GM18867 (cell line): ENCODE measurements at regions not wholly inside any gene's neighbourhood (a gene's known extent, or its start where the extent isn't known, plus 50 kb on each side); places are given as distances from the start of the nearest gene placed in this dataset.

Experiments used
- ATAC-seq: cut with Tn5 transposase; IDR thresholded peaks from one replicate; pipeline ENCODE4 v1.9.1; 2021; ENCODE audit warnings: mild to moderate bottlenecking, moderate library complexity; ENCODE audit not compliant: unreplicated experiment

DNA sequence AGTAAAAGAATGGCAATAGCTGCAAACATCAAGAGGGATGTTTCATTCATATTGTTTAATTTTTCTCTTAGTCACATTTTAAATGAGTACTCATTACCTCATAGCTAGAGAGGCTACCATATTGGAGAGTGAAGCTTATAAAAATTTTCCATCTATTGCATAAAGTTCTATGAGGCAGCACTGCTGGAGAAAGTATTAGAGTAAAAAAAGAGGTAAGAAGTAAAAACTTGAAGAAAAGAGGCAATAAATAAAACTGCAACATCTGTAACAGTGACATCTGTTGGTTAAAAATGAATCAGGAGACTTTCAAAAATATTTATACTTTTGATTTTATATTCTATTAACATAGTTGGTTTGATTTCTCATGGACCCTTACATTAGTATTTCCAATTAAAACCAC lies 284.5 kb upstream of the SEMA3D start:
- no peak for ATAC-seq

DNA sequence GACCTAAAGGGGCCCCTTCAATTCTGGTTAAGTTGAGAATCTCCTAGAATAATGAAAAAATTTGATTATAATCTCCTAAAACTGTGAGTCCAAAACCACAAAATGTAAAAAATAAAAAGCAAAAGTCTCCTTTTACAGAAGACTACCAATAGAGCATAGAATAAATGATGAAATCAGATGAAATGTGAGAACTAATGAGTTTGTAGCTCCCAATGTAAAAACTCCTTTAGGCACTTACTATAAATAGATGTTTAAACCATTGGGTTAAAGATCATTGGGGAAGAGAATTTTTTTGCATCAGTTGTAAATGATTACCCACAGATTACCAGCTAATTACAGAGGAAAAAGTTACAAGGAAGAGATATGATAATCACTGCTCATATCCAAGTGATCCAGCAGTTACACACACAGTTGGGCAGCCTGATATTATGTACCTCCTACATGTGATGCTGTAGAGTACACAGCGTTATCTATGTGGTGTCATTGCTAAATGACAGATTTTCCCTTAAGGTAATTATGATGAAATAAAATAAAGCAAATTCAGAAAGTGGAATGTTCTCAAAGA lies 282.7 kb upstream of the SEMA3D start:
- ATAC-seq = no peak

GRCh38 chr7:85464042-85464651 lies 277.3 kb upstream of the SEMA3D start:
- ATAC-seq = no peak

DNA sequence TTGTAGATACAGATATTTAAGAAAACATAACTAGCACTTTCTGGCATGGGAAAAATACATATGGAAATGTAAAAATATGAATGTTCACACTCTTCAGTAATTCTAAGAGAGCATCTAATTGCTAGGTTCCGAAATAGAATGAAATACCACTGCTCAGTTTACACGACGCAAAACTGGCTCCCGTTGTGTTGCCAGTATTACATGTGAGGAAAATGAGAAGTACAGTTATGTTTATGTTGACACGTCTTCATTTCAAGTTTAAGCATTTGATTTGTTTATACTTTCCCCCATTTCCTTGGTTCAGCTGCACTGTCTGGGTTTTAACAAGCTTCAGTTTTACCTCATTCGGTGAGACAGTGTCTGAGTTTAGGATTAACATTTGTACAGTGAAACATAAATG lies 275.8 kb upstream of the SEMA3D start:
- no peak for ATAC-seq

DNA sequence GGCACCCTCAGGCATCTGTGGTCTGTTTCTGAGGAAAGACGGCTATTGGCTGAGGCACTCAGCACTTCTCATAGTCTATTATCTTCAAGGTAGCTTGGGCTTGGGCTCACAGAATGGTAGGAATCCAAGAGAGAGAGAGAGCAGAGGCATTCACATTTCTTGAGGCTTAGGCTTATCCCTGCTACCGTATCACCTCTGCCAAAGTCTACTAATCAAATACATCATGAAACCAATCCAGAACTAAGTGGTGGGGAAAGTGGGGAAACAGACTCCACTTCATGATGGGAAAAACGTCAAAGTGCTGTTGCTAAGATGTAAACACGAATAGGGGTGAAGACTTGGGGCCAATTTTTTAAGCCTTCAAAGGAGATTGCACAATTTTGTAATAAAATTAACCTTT lies 271.1 kb upstream of the SEMA3D start:
- ATAC-seq = no peak

DNA sequence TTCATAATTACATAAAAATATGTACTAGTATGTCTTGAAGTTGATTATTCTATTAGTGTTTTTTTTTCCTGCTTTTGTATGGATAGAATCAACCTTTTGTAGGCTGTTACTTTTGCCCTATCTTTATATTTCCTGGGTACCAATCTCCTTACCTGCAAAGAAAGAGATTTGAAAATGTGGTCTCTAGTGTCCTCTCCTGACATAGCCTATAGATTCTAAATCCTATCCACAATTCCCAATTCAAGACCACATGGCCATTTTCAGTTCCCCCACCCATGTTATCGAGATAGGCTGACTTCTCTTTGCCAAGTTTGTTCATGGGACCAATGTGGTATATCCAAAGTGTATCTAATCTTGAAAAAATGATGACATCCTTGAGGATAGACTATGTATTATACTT lies 269.4 kb upstream of the SEMA3D start:
- ATAC-seq = no peak

DNA sequence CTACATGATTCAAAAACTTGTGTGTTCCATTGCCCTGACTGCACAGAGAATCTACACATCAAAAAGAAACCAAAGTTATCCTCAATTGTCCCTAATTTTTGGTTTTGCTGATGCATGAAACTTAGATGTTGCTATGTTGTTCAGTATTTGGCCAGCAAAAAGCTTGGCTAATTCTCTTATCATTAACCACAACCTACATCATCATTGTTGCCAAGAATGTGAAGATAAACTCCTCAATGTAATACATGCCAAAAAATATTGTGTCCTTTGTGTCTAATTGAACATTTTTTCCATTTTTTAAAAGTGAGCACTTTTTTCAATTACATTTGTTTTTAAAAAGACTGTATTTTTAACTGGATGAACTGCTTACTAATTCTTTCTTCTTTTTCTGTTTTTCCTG lies 268.0 kb upstream of the SEMA3D start:
- no peak for ATAC-seq

- no peak for ATAC-seq
Measured at GRCh38 chr7:85452674-85453073, 265.8 kb upstream of the SEMA3D start.

GRCh38 chr7:85449478-85449877 lies 262.6 kb upstream of the SEMA3D start:
- no peak for ATAC-seq

- no peak for ATAC-seq
Measured at GRCh38 chr7:85447004-85447403, 260.1 kb upstream of the SEMA3D start.

- ATAC-seq = no peak
Measured at GRCh38 chr7:85426487-85426960, 239.7 kb upstream of the SEMA3D start.

GRCh38 chr7:85424298-85424697 lies 237.4 kb upstream of the SEMA3D start:
- no peak for ATAC-seq

DNA sequence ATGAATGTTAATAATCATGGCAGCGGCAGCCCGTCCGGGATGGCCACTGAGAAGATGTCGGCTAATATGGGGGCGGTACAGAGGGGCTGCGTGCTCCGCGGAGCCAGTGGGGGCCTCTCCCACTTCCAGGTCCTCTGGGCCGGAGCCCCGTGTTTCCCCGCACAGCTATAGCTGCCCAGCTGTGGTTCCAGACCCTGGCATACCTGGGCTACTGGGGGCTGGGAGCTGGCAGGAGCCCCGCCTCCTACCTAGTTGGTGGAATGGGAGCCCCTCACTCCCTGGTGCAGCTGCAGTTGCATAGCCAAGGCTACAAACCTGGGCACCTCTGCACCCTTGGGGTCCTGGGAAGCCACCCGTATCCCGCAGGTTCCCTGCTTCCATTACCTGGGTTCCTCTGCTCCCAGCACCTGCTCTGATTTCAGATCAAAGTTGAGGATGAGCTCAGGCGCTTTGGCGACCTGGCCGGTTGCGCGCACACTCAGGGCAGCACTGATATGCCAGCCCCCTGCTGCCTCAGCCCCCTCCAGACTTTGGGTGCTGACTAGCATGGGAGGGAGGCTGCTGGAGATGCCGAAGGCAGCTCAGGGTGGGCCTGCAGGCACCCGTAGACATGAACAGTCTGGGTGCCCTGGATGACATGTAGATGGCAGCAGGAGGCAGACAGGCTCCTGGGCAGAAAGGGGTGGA lies 236.5 kb upstream of the SEMA3D start:
- ATAC-seq = no peak

DNA sequence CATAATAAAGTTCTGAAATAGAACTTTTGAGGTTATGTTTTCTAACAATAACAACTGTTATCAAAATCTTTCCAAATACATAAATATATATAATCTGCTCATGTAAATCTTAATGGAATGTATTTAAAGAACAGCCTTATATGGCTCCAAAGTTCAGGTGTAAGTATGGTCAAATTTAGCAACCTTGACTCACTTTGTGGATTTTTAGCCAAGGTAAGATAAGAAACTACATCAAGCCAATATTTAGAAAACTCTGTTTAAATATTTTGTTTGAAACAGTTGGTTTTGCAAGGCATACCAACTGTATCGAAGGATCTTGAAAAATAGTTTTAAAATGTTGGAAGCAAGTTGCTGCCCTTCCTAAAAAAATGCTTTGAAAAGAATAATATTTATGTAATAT lies 228.9 kb upstream of the SEMA3D start:
- no peak for ATAC-seq

DNA sequence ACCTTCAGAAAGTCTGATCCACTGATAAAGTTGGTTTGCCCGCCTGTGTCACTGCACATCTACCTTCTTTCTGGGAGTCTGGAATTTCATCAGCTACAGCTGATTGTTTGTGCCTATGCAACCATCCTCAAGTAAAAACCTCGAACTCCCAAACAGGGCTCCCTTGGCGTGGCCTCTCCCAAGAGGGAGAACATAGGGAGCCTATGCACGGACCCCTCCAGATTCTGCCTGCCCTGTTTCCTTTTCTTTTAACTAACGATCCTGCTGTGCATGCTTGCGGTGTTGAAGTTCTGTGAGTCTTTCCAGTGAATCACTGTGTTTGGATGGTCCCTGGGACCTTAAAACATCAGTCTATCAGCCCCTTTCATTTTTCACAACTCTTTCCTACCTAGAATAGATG lies 226.9 kb upstream of the SEMA3D start:
- ATAC-seq = no peak

DNA sequence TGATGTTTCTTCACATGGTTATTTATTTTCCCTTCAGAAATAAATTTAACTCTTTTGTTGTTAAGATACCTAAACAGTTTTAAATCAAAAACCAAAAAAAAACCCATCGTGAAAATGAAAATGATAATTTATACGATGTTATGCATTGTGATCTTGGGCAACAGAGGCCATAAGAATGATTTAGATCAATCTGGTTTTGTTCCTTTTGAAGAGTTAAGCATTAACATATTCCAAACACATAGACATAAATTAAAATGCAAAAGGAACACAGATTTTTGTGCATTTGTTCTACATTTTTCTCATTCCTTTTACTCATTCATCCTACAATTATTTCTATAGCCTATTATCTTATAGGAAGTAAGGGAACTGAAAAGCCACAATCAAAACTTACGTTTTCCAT lies 226.1 kb upstream of the SEMA3D start:
- ATAC-seq = no peak

- ATAC-seq = no peak
Measured at GRCh38 chr7:85407391-85407790, 220.5 kb upstream of the SEMA3D start.

- no peak for ATAC-seq
Measured at GRCh38 chr7:85405016-85405902, 218.4 kb upstream of the SEMA3D start.

DNA sequence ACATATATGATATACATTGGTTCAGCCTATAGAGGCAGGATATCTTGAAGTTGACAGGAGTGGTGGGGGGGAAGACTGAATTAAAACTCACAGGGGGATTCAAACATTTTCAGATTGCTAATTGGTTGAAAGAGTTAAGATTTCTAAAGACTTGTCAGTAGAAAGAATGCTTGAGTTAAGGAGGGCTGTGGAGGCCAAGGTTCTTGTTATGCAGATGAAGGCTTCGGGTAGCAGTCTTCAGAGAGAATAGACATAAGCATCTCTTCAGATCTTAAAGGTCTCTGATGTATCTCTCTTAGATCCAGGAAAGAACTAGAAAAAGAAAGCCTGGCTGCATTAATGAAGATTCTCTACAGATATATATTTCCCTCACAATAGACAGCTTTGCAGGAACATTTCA lies 209.8 kb upstream of the SEMA3D start:
- ATAC-seq = no peak

DNA sequence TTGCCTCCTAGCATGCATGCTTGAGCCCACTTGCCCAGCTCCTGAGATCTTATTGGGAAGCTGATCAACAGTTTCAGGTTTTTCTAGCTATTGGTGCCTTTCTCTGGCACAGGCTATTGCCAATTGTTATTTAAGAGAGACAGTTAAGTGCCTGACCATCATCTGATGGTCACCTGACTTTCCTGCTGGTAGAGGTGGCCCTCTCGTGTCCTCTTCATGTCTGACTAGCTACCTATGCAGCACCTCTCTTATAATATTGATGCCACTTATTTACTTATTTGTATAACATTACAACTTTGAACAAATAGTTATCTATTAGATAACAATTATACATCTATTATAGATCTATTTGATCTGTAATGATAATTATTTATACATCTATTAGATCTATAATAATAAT lies 205.9 kb upstream of the SEMA3D start:
- no peak for ATAC-seq

GRCh38 chr7:85392326-85392725 lies 205.5 kb upstream of the SEMA3D start:
- ATAC-seq = no peak

GRCh38 chr7:85386460-85386859 lies 199.6 kb upstream of the SEMA3D start:
- no peak for ATAC-seq
